GM12892 (cell line): ENCODE measurements at regions not wholly inside any gene's neighbourhood (a gene's known extent, or its start where the extent isn't known, plus 50 kb on each side); places are given as distances from the start of the nearest gene placed in this dataset.

Experiments
- DNase-seq: peaks from one replicate; pipeline ENCODE4 v3.0.0; 2011; ENCODE audit not compliant: insufficient read length
- FAIRE-seq: peaks from 2 replicates; lab custom pipeline; 2011; peaks lifted over from hg19 to GRCh38; lab: Jason Lieb, UNC
- POLR2A ChIP-seq: IDR thresholded peaks from 2 replicates; pipeline ENCODE4 v1.6.1; 2011; ENCODE audit warnings: low read depth, low read length, control low read depth
- POLR2AphosphoS5 ChIP-seq: IDR thresholded peaks from 2 replicates; pipeline ENCODE4 v1.6.1; 2011; ENCODE audit warnings: low read depth, low read length, control low read depth
- TAF1 ChIP-seq: IDR thresholded peaks from 2 replicates; pipeline ENCODE4 v1.6.1; 2011; ENCODE audit warnings: low read depth, mild to moderate bottlenecking, control low read depth, low read length, borderline replicate concordance

DNA sequence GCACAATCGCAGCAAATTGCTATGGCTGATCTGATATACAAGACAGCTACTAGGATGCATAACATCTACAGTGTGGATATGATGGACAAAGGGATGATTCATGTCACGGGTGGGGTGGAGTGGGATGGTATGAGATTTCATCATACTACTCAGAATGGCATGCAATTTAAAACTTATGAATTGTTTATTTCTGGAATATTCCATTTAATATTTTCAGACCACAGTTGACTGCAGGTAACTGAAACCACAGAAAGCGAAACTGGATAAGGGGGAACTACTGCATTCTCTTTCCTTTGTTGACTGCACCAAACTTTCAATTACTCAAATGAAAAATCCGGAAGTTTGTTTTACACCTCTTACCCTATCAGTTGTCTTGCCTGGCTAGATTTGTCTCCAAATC, 94.4 kb upstream of the NEUROD1 start:
- FAIRE-seq = no peak
- DNase-seq = no peak
- TF ChIP-seq POLR2A (no peak), TAF1 (no peak), POLR2AphosphoS5 (no peak)

DNA sequence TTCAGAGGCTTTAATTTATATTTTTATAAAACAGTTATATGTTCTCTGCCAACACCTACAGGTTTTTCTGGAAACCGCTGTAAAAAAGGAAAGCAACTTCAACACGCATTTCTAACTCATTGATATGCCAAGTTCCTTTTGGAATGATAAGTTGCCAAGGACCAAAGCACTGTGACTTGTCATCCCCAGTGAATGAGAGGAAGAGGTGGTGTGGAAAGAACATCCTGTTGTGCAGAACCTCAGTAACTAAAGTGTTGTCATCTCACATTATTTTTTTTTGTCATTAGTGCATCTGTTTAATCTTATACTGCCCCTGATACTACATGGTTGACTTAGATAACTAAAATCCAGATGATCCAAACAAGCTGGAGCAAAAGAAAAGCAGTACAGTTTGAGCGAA, 96.0 kb upstream of the NEUROD1 start:
- DNase-seq (no peak), FAIRE-seq (no peak)
- no peak for TF ChIP-seq TAF1
- TF ChIP-seq POLR2A = no peak
- TF ChIP-seq POLR2AphosphoS5 = no peak

DNA sequence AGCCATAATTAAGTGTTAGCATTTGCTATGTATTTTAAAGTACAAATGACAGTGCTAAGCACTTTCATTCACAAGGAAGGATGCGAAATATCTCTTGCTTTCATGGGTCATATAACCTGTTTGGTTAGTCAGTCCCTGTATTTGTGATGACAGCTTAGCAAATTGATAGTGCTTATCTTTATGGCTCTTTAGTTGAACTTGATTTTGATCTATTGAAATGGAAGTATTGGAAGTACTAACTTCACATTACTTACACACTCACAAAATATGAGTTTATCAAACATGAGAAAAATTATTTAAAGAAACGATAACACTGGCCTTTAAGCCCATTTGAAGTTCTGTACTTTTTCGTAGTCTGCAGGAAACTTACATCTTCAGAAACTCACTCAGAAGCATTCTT, 97.4 kb upstream of the NEUROD1 start:
- no peak for TF ChIP-seq TAF1
- FAIRE-seq = no peak

DNA sequence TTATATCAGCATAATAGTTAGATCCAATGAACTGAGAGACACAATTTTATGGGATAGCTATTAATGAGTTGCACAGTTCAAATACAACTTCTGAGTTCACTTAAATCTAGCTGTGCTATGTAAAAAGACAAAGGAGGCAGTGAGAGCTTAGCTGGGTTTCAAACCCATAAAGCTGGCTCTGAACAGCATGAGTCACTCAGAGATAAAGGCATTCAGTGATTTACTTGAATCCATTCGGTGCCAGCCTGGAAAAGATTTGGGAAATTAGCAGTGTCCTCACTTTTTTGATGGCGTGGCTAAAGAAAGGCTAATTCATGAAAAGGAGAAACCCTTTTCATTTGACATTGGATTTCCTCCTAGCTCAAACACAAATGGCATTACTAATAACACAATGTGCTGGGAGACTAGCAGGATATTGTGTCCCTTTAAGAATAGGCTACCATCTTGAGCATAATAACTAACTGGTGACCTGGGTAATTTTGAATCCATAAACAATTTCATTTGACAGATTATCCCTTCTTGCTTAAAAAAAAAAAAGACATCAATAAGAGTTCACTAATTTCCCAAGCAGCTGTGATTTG, 98.4 kb upstream of the NEUROD1 start:
- DNase-seq = no peak
- no peak for TF ChIP-seq TAF1
- FAIRE-seq = peak; percentile 33

More for the DNA sequence above, 97.4 kb upstream of the NEUROD1 start:
- no peak for DNase-seq

DNA sequence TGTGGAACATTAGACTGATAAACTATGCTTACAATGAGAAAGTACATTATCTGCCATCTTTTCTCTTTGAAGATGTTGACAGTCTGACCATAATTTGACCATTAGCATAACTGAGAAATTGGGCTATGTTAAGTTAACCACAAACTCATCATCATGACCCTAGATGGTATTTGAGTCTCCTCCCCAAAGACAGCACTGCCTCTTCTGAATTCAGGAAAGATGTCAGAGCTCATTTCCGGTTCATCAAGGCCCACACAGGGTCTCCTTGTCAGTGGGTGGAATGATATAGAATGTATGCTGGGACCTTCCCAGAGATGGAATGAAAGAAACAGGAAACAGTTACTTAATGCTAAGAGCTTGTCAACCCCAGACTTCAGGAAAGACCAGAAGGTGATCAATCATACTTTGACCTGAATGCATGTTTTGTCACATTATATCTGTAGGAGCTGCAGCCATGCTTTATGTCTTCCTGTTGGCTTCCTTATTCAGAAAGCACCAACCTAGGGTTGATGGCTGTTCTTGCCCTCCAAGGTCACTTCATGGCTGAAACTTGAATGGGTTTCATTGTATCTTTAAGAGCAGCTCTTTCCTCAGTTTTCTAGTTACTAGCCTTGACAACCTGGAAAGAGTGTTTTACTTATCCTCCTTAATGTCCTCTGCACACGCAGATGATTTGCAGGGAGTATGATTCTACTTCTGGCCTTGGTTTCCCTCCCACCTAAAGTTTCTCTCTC, 99.1 kb upstream of the NEUROD1 start:
- FAIRE-seq (no peak), DNase-seq (no peak)
- TF ChIP-seq POLR2A (no peak), TAF1 (no peak), POLR2AphosphoS5 (no peak)

DNA sequence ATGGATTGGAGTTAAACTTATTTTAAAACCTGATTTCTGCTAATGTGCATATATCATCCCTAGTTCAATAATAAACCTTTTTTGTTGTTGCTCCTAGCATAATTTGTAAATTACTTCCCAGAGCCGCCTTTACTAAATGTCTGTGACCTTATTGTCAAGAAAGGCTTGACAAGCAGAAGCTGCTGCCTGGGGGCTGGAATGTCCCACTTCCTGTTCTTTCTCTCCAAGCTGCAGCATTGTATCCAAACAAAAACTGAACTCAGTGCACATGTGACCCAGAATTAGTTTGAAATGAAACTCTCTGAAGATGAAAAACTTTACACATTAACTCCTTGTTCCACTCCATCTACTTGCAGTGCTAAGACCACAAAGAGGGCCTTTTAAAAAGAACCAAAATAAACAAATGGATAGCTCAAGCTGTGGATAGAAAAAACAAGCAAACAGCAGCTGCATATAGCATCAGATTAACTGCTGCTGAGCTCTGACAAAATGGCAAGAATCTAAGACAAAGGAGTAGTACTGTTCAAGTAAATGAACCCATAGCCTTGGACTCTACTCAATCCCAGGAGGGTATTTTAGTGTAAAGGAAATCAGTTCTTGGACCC, 99.8 kb upstream of the NEUROD1 start:
- TF ChIP-seq TAF1 (no peak), POLR2A (no peak), POLR2AphosphoS5 (no peak)
- DNase-seq (no peak), FAIRE-seq (no peak)

DNA sequence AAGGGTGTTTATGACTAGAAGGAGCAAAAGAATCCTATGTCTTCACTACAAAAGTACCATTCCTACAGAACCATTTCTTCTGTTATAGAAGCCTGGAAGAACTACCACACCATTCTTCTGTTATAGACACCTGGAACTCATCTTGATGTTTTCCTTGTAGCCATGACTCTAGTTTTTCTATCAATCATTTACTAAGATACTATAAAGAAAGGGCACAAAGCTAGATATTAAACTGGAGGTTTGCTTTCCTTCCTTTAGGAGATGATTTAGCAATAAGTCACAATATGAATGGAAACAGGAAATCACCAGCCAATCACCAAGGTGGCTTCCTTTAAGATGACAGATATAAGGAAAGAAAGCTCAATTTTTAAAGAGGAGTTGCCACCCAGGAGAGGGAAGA, 100.3 kb upstream of the NEUROD1 start:
- FAIRE-seq (no peak), DNase-seq (no peak)
- TF ChIP-seq POLR2A (no peak), TAF1 (no peak), POLR2AphosphoS5 (no peak)

DNA sequence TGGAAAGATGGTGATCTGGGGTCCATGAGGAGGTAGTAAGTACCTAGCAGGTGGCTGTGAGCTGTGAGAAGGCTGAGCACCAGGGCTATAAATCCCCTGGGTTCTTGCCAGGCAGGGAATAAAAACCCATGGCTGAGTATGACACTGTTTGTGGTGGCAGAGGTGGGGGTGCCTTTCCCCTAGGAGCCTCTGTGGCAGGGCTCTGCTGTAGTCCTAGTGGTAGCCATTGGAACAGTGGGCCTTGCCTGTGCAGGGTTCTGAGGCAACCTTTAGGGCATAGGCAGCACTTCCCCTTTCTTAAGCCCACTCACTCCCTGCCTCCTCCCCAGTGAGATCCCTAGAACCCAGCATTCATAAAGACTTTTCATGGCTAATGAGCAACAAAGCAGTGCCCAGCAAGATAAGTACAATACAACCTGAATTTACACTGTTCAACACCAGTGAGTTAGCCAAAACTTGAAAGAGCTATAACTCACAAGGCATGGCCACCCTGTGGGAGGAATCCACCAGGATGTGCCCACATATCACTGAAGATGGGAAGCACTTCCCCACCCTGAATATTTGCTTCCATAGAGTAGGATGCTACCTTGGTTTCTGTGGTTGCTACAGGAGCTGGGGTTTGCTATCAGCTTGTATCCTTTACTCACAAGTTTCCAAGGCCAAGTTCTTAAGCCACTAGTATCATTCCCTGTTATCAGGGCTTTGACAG, 100.9 kb upstream of the NEUROD1 start:
- TF ChIP-seq TAF1 (no peak), POLR2AphosphoS5 (no peak), POLR2A (no peak)
- DNase-seq (no peak), FAIRE-seq (no peak)

DNA sequence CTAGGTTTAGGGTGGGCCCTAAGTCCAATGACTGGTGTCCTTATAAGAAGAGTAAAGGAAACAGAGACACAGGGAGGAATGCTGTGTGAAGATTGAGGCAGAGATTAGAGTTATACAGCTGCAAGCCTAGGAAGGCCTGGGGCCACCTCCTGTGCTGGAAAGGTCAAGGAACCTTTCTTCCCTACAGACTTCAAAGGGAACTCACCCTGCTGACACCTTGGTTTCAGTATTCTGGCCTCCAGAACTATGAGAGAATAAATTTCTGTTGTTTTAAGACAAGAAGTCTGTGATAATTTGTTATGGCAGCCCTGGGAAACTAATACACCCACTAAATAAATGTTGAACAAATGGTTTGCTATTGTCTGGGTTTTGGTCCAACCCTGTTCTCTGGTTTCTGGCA, 102.3 kb upstream of the NEUROD1 start:
- TF ChIP-seq TAF1 (no peak), POLR2A (no peak), POLR2AphosphoS5 (no peak)
- DNase-seq (no peak), FAIRE-seq (no peak)

DNA sequence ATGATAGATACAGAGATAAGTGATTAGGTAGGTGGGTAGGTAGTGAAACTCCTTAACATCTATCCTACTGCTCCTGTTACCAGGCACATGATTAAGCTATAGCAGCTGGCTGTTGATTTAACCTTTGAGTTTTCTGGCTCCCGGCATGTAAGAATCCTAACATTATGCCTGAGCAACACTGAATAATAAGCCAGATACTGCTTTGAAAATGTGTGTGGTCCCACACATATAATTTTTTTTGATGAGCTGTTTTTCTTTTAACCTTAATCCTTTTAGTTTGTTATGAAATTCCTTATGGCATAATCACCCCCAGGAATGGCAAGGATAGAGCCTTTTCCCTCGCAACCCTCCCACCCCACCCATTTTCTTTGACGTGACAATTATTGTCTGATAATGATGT, 104.2 kb upstream of the NEUROD1 start:
- DNase-seq = no peak
- FAIRE-seq = no peak

DNA sequence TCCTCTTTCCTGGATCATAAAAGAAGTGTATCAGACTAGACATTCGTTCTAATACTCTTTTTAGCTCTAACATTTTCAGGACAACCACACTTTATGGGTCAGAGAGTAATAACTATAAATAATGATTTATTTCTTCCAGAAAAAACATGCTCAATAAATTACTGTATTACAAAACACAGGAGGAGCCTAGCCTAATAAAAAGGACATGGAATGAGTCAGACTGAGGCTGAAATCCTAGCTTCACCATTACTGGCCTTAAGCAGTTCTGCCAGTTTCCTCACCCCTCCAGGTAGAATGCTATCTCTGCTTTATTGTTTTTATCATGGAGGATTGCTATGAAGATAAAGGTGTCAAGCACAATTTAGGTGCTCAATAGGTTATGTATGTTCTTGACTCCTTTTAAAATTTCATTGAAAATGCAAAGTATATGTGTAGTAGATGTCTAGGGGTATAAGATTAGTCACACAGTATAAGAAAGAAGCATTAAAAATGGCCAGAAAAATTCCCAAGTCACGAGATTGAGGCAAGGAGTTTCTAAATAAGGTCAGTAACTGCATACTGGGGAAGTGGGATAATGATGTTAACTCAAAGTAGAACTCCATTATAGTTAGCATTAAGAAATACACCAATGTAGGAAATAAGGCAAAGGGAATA, 105.5 kb upstream of the NEUROD1 start:
- no peak for TF ChIP-seq TAF1
- no peak for DNase-seq
- no peak for FAIRE-seq

More for the DNA sequence above, 104.2 kb upstream of the NEUROD1 start:
- TF ChIP-seq POLR2A (no peak), POLR2AphosphoS5 (no peak), TAF1 (no peak)

DNA sequence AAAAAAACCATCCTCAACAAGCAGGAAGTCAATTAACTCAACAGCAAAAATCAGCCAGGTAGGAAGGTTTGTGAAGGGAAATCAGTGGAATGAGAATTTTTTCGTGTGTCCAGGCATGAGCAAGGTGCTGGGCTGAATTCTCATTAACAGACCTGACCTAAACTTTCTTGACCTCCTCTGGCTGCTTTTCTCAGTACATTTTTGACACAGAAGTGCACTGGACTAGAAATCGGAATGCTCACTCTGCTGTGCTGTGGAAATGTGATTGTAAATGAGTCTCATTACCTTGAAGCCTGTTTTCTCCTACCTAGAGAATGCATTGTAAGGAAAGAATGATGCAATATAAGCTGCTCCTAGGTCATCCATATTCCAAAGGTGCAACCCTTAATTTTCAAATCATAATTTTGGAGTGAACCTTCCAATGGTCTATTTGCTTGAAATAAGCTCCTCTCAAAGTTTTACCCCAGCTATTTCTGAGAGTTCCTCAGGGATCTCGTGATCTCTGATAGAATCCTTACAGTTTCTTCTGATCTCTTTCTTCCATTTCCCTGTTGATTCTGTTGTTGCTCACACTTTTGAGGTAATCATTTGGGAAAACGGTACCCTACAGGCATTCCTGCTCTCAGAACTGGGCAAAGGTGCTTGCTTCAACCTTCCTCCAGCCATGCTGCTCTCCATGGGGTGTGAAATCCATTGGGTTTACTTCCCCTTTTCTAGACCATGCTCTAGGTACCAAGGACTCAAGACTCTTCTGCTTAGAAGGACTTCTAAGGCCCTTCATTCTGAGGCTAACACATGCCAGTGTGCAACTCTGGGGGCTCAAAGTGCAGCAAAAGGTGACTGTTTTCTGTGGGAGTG, 104.9 kb upstream of the ITPRID2 start:
- TF ChIP-seq POLR2A = no peak
- DNase-seq (no peak), FAIRE-seq (no peak)
